HG02610 (cell line): ENCODE measurements at regions not wholly inside any gene's neighbourhood (a gene's known extent, or its start where the extent isn't known, plus 50 kb on each side); places are given as distances from the start of the nearest gene placed in this dataset.

Source experiments
- ATAC-seq: cut with Tn5 transposase; IDR thresholded peaks from one replicate; pipeline ENCODE4 v1.9.1; 2021; ENCODE audit warnings: mild to moderate bottlenecking, moderate library complexity; ENCODE audit not compliant: unreplicated experiment

GRCh38 chr10:10794046-10794445, 223.6 kb upstream of the CELF2 start:
- ATAC-seq, result no peak

GRCh38 chr10:10794791-10795191, 222.9 kb upstream of the CELF2 start:
- no peak for ATAC-seq

- no peak for ATAC-seq
These were observed 221.5 kb upstream of the CELF2 start for GRCh38 chr10:10796061-10796773.

- no peak for ATAC-seq
These were observed 220.8 kb upstream of the CELF2 start for GRCh38 chr10:10796774-10797415.

- ATAC-seq, result no peak
These were observed 220.2 kb upstream of the CELF2 start for GRCh38 chr10:10797513-10797912.

- ATAC-seq, result no peak
These were observed 219.4 kb upstream of the CELF2 start for GRCh38 chr10:10798102-10798863.

GRCh38 chr10:10798864-10799192, 218.8 kb upstream of the CELF2 start:
- ATAC-seq, result no peak

- no peak for ATAC-seq
These were observed 216.7 kb upstream of the CELF2 start for GRCh38 chr10:10800961-10801360.

GRCh38 chr10:10803278-10803677, 214.4 kb upstream of the CELF2 start:
- no peak for ATAC-seq

GRCh38 chr10:10804061-10804460, 213.6 kb upstream of the CELF2 start:
- no peak for ATAC-seq

GRCh38 chr10:10804998-10805740, 212.5 kb upstream of the CELF2 start:
- no peak for ATAC-seq

- no peak for ATAC-seq
These were observed 210.6 kb upstream of the CELF2 start for GRCh38 chr10:10807106-10807505.

GRCh38 chr10:10811562-10811961, 206.1 kb upstream of the CELF2 start:
- ATAC-seq, result no peak

- no peak for ATAC-seq
These were observed 204.0 kb upstream of the CELF2 start for GRCh38 chr10:10813656-10814055.

GRCh38 chr10:10814069-10814468, 203.6 kb upstream of the CELF2 start:
- ATAC-seq, result no peak

GRCh38 chr10:10816447-10816846, 201.2 kb upstream of the CELF2 start:
- no peak for ATAC-seq

- no peak for ATAC-seq
These were observed 200.1 kb upstream of the CELF2 start for GRCh38 chr10:10817609-10818008.

- no peak for ATAC-seq
These were observed 199.6 kb upstream of the CELF2 start for GRCh38 chr10:10818082-10818481.

GRCh38 chr10:10819206-10819856, 198.3 kb upstream of the CELF2 start:
- ATAC-seq, result no peak

GRCh38 chr10:10821926-10822325, 195.7 kb upstream of the CELF2 start:
- no peak for ATAC-seq

- no peak for ATAC-seq
These were observed 193.0 kb upstream of the CELF2 start for GRCh38 chr10:10824591-10825148.
